HCT116 (cell line): ENCODE measurements at regions not wholly inside any gene's neighbourhood (a gene's known extent, or its start where the extent isn't known, plus 50 kb on each side); places are given as distances from the start of the nearest gene placed in this dataset.

Source experiments
- ATAC-seq: fragments of 200-7000 bp; cut with Tn5 transposase; 2 replicates; pipeline ENCODE4 v1.9.1; 2020; ENCODE audit warnings: mild to moderate bottlenecking, moderate library complexity
- BruUV-seq: library from RNA; stranded (reverse); fragments of 400-500 nt; replicated peaks from 2 replicates; lab custom pipeline; 2021; lab: Mats Ljungman, UMichigan
- CTCF ChIA-PET: fragments of 300-600 bp; sonication (Branson Sonifier 250); formaldehyde crosslinking; loops from one replicate; lab custom pipeline; 2021; ENCODE audit warnings: antibody characterized with exemption; lab: Charles Lee
- POLR2A ChIA-PET: fragments of 300-600, 350-600 bp; sonication (Branson Sonifier 250); formaldehyde crosslinking; loops from one replicate; lab custom pipeline; 2021; ENCODE audit warnings: antibody characterized with exemption; lab: Charles Lee
- RAD21 ChIA-PET, 2 experiments: fragments of 300-600 bp; sonication (Branson Sonifier 250); formaldehyde crosslinking; loops; one replicate each; lab custom pipeline; 2023; ENCODE audit warnings: low total read pairs in 2 of 2; ENCODE audit not compliant: uncharacterized antibody in 2 of 2, unreplicated experiment in 2 of 2, low non-redundant PET in 1 of 2; lab: Charles Lee
- DNase-seq: peaks from one replicate; pipeline ENCODE4 v3.0.0-alpha.2; 2010; ENCODE audit warnings: low read depth, low spot score
- H2AFZ ChIP-seq: fragments of 200-600 bp; shearing (Covaris generic), sonication (generic); 2 replicates; pipeline ENCODE4 v1.6.1; 2017; ENCODE audit warnings: low read depth, mixed run types, mixed read lengths, antibody characterized with exemption, low read length; ENCODE audit not compliant: poor library complexity, severe bottlenecking
- H3K27ac ChIP-seq: 2 replicates; pipeline ENCODE4 v1.5.1; 2012; ENCODE audit warnings: low read depth, low read length
- H3K27me3 ChIP-seq: fragments of 200-600 bp; sonication (generic); 2 replicates; pipeline ENCODE4 v1.6.1; 2016; ENCODE audit warnings: mixed run types, low read length, mixed read lengths; ENCODE audit not compliant: insufficient read depth
- H3K36me3 ChIP-seq, 2 experiments: fragments of 200-500 bp in 1 of 2; fragments of 200-600 bp in 1 of 2; sonication (Bioruptor generic) in 1 of 2; sonication (generic) in 1 of 2; 2 replicates each; pipeline versions ENCODE4 v1.5.1 to v1.6.1; 2014 to 2016; ENCODE audit warnings: low read length in 2 of 2, inconsistent platforms in 1 of 2, mixed read lengths in 1 of 2, mixed run types in 1 of 2; ENCODE audit not compliant: insufficient read depth in 2 of 2, control insufficient read depth in 1 of 2
- H3K4me1 ChIP-seq, 2 experiments: fragments of 200-600 bp in 1 of 2; sonication (generic) in 1 of 2; 2 replicates each; pipeline versions ENCODE4 v1.5.1 to v1.6.1; 2012 to 2017; ENCODE audit warnings: low read length in 2 of 2, inconsistent platforms in 1 of 2, mild to moderate bottlenecking in 1 of 2, mixed read lengths in 1 of 2, mixed run types in 1 of 2, moderate library complexity in 1 of 2; ENCODE audit not compliant: insufficient read depth in 2 of 2, control insufficient read depth in 1 of 2
- H3K4me2 ChIP-seq: fragments of 200-600 bp; sonication (generic); 2 replicates; pipeline ENCODE4 v1.6.1; 2017; ENCODE audit warnings: mixed run types, low read length, mixed read lengths
- H3K4me3 ChIP-seq, 2 experiments: fragments of 200-600 bp in 1 of 2; sonication (generic) in 1 of 2; replicated peaks in 1 of 2; 2 replicates each; pipeline ENCODE4 v1.5.1; 2011 to 2016; ENCODE audit warnings: low read length in 2 of 2, control low read depth in 1 of 2, low read depth in 1 of 2, mild to moderate bottlenecking in 1 of 2, mixed read lengths in 1 of 2, mixed run types in 1 of 2
- H3K79me2 ChIP-seq: fragments of 200-600 bp; sonication (generic); 2 replicates; pipeline ENCODE4 v1.6.1; 2017; ENCODE audit warnings: mild to moderate bottlenecking, mixed run types, low read length, moderate library complexity, mixed read lengths; ENCODE audit not compliant: insufficient read depth
- H3K9ac ChIP-seq: fragments of 200-600 bp; sonication (generic); 2 replicates; pipeline ENCODE4 v1.6.1; 2016; ENCODE audit warnings: low read length, mixed read lengths
- H3K9me2 ChIP-seq: fragments of 200-600 bp; sonication (generic), shearing (Covaris generic); 2 replicates; pipeline ENCODE4 v1.6.1; 2017; ENCODE audit warnings: mixed run types, mild to moderate bottlenecking, moderate library complexity; ENCODE audit not compliant: insufficient read depth
- H3K9me3 ChIP-seq, 2 experiments: fragments of 200-500 bp in 1 of 2; fragments of 200-600 bp in 1 of 2; sonication (Bioruptor generic) in 1 of 2; sonication (generic) in 1 of 2; 2 replicates each; pipeline ENCODE4 v1.6.1; 2014 to 2017; ENCODE audit warnings: low read length in 2 of 2, mixed read lengths in 2 of 2, inconsistent platforms in 1 of 2, low read depth in 1 of 2, mild to moderate bottlenecking in 1 of 2, mixed run types in 1 of 2, moderate library complexity in 1 of 2; ENCODE audit not compliant: control insufficient read depth in 1 of 2, insufficient read depth in 1 of 2
- H4K20me1 ChIP-seq: fragments of 200-600 bp; sonication (generic), shearing (Covaris generic); 2 replicates; pipeline ENCODE4 v1.6.1; 2017; ENCODE audit warnings: mixed run types, mild to moderate bottlenecking, moderate library complexity; ENCODE audit not compliant: insufficient read depth
- CBX3 ChIP-seq: IDR thresholded peaks from 2 replicates; pipeline ENCODE4 v1.6.1; 2012; ENCODE audit warnings: low read depth
- CEBPB ChIP-seq: IDR thresholded peaks from 2 replicates; pipeline ENCODE4 v1.6.1; 2012; ENCODE audit warnings: low read depth
- ELF1 ChIP-seq: IDR thresholded peaks from 2 replicates; pipeline ENCODE4 v1.6.1; 2012; ENCODE audit warnings: low read depth, borderline replicate concordance
- EZH2 ChIP-seq: fragments of 200-600 bp; sonication (generic); IDR thresholded peaks from 2 replicates; pipeline ENCODE4 v1.6.1; 2017; ENCODE audit warnings: antibody characterized with exemption, mixed run types
- EZH2phosphoT487 ChIP-seq: fragments of 200-600 bp; IDR thresholded peaks from 2 replicates; pipeline ENCODE4 v1.6.1; 2018; ENCODE audit warnings: antibody characterized with exemption, borderline replicate concordance
- FOSL1 ChIP-seq: IDR thresholded peaks from 2 replicates; pipeline ENCODE4 v1.6.1; 2012; ENCODE audit warnings: low read depth
- JUND ChIP-seq: IDR thresholded peaks from 2 replicates; pipeline ENCODE4 v1.6.1; 2012
- POLR2A ChIP-seq: IDR thresholded peaks from 2 replicates; pipeline ENCODE4 v1.7.0; 2011; ENCODE audit warnings: borderline replicate concordance; ENCODE audit not compliant: insufficient read depth, insufficient read length; ENCODE audit errors: extremely low read depth
- POLR2AphosphoS5 ChIP-seq: IDR thresholded peaks from 2 replicates; pipeline ENCODE4 v1.6.1; 2011; ENCODE audit warnings: mild to moderate bottlenecking, low read depth, low read length, moderate library complexity
- RAD21 ChIP-seq: IDR thresholded peaks from 2 replicates; pipeline ENCODE4 v1.6.1; 2012; ENCODE audit warnings: low read depth, mild to moderate bottlenecking
- ZFX ChIP-seq: fragments of 450-650 bp; IDR thresholded peaks from 2 replicates; pipeline ENCODE4 v1.6.1; 2017
- ZNF274 ChIP-seq: fragments of 200-500 bp; sonication (Bioruptor generic); IDR thresholded peaks from 2 replicates; pipeline ENCODE4 v1.6.1; 2014; ENCODE audit warnings: mild to moderate bottlenecking, low read depth, low read length, inconsistent platforms
- intact Hi-C: fragments of 100-400 bp; cut with micrococcal nuclease; formaldehyde crosslinking; loops from 2 replicates; pipeline ENCODE4 v1.10.0; 2022
- TF ChIP-seq, protein P1 (sequence below), 3 experiments: fragments of 200-600 bp in 1 of 3; sonication (generic) in 1 of 3; IDR thresholded peaks in 2 of 3; conservative IDR thresholded peaks in 1 of 3; 2 replicates each; pipeline ENCODE4 v1.5.1; 2012 to 2017; ENCODE audit warnings: low read depth in 2 of 3, low read length in 2 of 3, antibody characterized with exemption in 1 of 3, borderline replicate concordance in 1 of 3, control low read depth in 1 of 3, mild to moderate bottlenecking in 1 of 3, mixed read lengths in 1 of 3, mixed run types in 1 of 3, moderate library complexity in 1 of 3; ENCODE audit not compliant: insufficient read depth in 1 of 3
- TF ChIP-seq, protein P2 (sequence below): IDR thresholded peaks from 2 replicates; pipeline ENCODE4 v1.6.1; 2012

DNA sequence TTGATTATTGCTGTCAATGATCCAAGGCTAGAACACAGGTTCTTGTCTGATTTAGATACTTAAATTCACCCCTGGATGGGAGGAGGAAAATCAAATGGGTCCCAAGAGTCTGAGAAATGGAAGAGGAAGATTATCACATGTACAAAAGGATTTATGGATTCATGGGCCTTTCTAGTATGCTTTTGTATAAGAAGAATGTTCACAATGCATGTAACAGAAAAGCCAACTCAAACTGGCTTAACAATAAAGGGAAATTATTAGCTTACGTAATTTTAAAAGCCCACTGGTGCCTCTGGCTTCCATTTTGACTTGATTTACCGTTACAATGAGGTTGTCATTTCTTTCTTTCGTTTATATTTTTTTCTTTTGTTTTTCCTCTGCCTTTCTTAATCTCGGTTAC, 782.5 kb upstream of the GRM7 start:
- TF ChIP-seq, protein P1, sequence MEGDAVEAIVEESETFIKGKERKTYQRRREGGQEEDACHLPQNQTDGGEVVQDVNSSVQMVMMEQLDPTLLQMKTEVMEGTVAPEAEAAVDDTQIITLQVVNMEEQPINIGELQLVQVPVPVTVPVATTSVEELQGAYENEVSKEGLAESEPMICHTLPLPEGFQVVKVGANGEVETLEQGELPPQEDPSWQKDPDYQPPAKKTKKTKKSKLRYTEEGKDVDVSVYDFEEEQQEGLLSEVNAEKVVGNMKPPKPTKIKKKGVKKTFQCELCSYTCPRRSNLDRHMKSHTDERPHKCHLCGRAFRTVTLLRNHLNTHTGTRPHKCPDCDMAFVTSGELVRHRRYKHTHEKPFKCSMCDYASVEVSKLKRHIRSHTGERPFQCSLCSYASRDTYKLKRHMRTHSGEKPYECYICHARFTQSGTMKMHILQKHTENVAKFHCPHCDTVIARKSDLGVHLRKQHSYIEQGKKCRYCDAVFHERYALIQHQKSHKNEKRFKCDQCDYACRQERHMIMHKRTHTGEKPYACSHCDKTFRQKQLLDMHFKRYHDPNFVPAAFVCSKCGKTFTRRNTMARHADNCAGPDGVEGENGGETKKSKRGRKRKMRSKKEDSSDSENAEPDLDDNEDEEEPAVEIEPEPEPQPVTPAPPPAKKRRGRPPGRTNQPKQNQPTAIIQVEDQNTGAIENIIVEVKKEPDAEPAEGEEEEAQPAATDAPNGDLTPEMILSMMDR (IDR thresholded peaks at IDR 0.05 in 2 of 3, conservative IDR thresholded peaks at IDR 0.05 in 1 of 3; ENCODE audit: borderline replicate concordance in 1 of 3, insufficient read depth in 1 of 3, low read depth in 2 of 3, low read length in 2 of 3), result no peak
- TF ChIP-seq EZH2phosphoT487, result no peak
- TF ChIP-seq, protein P2, sequence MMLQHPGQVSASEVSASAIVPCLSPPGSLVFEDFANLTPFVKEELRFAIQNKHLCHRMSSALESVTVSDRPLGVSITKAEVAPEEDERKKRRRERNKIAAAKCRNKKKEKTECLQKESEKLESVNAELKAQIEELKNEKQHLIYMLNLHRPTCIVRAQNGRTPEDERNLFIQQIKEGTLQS, result no peak
- TF ChIP-seq FOSL1, result no peak
- TF ChIP-seq RAD21, result no peak
- no peak for TF ChIP-seq POLR2AphosphoS5
- no peak for TF ChIP-seq ZNF274
- TF ChIP-seq CBX3, result no peak
- BruUV-seq, result no TSS peak
- DNase-seq, result no peak
- no peak overlapping the region for H3K4me2 ChIP-seq
- ChIA-PET POLR2A (no interaction called here), RAD21 (no interaction called here), CTCF (no interaction called here)
- H3K4me1 ChIP-seq, result no peaks in the 10 kb centered on the region
- no peak overlapping the region for H2AFZ ChIP-seq
- no peaks in the 10 kb centered on the region; the same call in 1 of the 2 replicates for H3K9me2 ChIP-seq
- no peak overlapping the region for H3K4me3 ChIP-seq
- no peak for ATAC-seq
- intact Hi-C loops, result no loop called here
- no peaks in the 10 kb centered on the region for H3K9me3 ChIP-seq
- H3K79me2 ChIP-seq, result no peaks in the 10 kb centered on the region
- no peaks in the 10 kb centered on the region for H3K36me3 ChIP-seq
- no peak overlapping the region for H3K9ac ChIP-seq
- no peak overlapping the region for H3K27ac ChIP-seq
- no peaks in the 10 kb centered on the region for H3K27me3 ChIP-seq
- H4K20me1 ChIP-seq, result no peaks in the 10 kb centered on the region

GRCh38 chr3:6079011-6079410, 781.9 kb upstream of the GRM7 start:
- intact Hi-C loops, result no loop called here
- Histone ChIP-seq H3K27me3 (no peaks in the 10 kb centered on the region), H2AFZ (no peak overlapping the region), H3K9ac (no peak overlapping the region), H3K9me3 (no peaks in the 10 kb centered on the region), H3K36me3 (no peaks in the 10 kb centered on the region), H3K4me3 (no peak overlapping the region), H3K4me2 (no peak overlapping the region), H4K20me1 (no peaks in the 10 kb centered on the region), H3K9me2 (no peaks in the 10 kb centered on the region; the same call in 1 of the 2 replicates), H3K27ac (no peak overlapping the region), H3K4me1 (no peaks in the 10 kb centered on the region), H3K79me2 (no peaks in the 10 kb centered on the region)
- ChIA-PET POLR2A (no interaction called here), CTCF (no interaction called here), RAD21 (no interaction called here)
- DNase-seq, result no peak
- TF ChIP-seq ZNF274 (no peak), JUND (no peak), EZH2 (no peak), EZH2phosphoT487 (no peak), ELF1 (no peak), POLR2A (no peak), ZFX (no peak), POLR2AphosphoS5 (no peak), CEBPB (no peak)
- ATAC-seq, result no peak
- no TSS peak for BruUV-seq
